Testis (tissue), 2 donors: ENCODE measurements at regions not wholly inside any gene's neighbourhood (a gene's known extent, or its start where the extent isn't known, plus 50 kb on each side); places are given as distances from the start of the nearest gene placed in this dataset.

ENCODE experiments used
- DNase-seq: peaks from one replicate; pipeline ENCODE4 v3.0.0-alpha.2; 2019
- H3K27ac ChIP-seq, 2 donors: fragments of 200-600 bp; sonication (generic); one replicate each; pipeline ENCODE4 v1.5.1; 2019
- H3K27me3 ChIP-seq: fragments of 200-600 bp; sonication (generic); one replicate; pipeline ENCODE4 v1.5.1; 2019
- H3K36me3 ChIP-seq: fragments of 200-600 bp; sonication (generic); one replicate; pipeline ENCODE4 v1.5.1; 2017; ENCODE audit warnings: low read depth; ENCODE audit errors: missing control alignments
- H3K4me1 ChIP-seq: fragments of 200-600 bp; sonication (generic); one replicate; pipeline ENCODE4 v1.5.1; 2019
- H3K4me3 ChIP-seq, 2 donors: fragments of 200-600 bp; sonication (generic); one replicate each; pipeline ENCODE4 v1.5.1; 2017 to 2019
- H3K9me3 ChIP-seq: fragments of 200-600 bp; sonication (generic); one replicate; pipeline ENCODE4 v1.5.1; 2017
- CTCF ChIP-seq, 3 experiments: fragments of 450-650 bp in 2 of 3; fragments of 200-600 bp in 1 of 3; sonication (generic) in 1 of 3; IDR thresholded peaks; one replicate each; pipeline ENCODE4 v1.5.1; 2016 to 2019; ENCODE audit warnings: antibody characterized with exemption in 3 of 3, mild to moderate bottlenecking in 2 of 3, moderate library complexity in 1 of 3
- POLR2A ChIP-seq: fragments of 450-650 bp; IDR thresholded peaks from one replicate; pipeline ENCODE4 v1.6.1; 2017; ENCODE audit warnings: antibody characterized with exemption, mild to moderate bottlenecking, moderate library complexity
- WGBS, 2 donors: methylation state at CpG; one replicate each; pipeline ENCODE4 v1.1.5; 2018; 5-methylcytosine and 5-hydroxymethylcytosine counted together
- intact Hi-C: fragments of 100-400 bp; cut with DNase I; formaldehyde crosslinking; loops from one replicate; pipeline ENCODE4 v1.15.1; 2023; ENCODE audit warnings: low total_unique reads

- no peak for DNase-seq
- WGBS, 2 donors = 61 to 75% methylated on average over 3 of the region's 3 CpGs
- no peaks in the 10 kb centered on the region for H3K36me3 ChIP-seq
- no peak overlapping the region for H3K4me3 ChIP-seq
- H3K27me3 ChIP-seq = no peaks in the 10 kb centered on the region
- H3K9me3 ChIP-seq = no peaks in the 10 kb centered on the region
- no peak for TF ChIP-seq CTCF (IDR thresholded peaks at IDR 0.05)
- no peak for TF ChIP-seq POLR2A
- H3K27ac ChIP-seq = no peak overlapping the region
- intact Hi-C loops = no loop called here
- no peaks in the 10 kb centered on the region for H3K4me1 ChIP-seq
These were observed 433.9 kb downstream of the TRIML1 start for GRCh38 chr4:188573104-188573503.

- TF ChIP-seq CTCF (IDR thresholded peaks at IDR 0.05) (no peak), POLR2A (no peak)
- Histone ChIP-seq H3K4me1 (no peaks in the 10 kb centered on the region), H3K36me3 (no peaks in the 10 kb centered on the region), H3K27ac (no peak overlapping the region), H3K9me3 (no peaks in the 10 kb centered on the region), H3K27me3 (no peaks in the 10 kb centered on the region), H3K4me3 (no peak overlapping the region)
- WGBS, 2 donors = 54 to 62% methylated on average over 1 of the region's 1 CpG
- no peak for DNase-seq
- intact Hi-C loops = no loop called here
These were observed 439.4 kb downstream of the TRIML1 start for GRCh38 chr4:188578657-188579056.

GRCh38 chr4:188596021-188596420 is 456.8 kb downstream of the TRIML1 start:
- Histone ChIP-seq H3K36me3 (no peaks in the 10 kb centered on the region), H3K27me3 (no peaks in the 10 kb centered on the region), H3K4me3 (no peak overlapping the region), H3K9me3 (no peaks in the 10 kb centered on the region), H3K27ac (no peak overlapping the region), H3K4me1 (no peaks in the 10 kb centered on the region)
- TF ChIP-seq CTCF (IDR thresholded peaks at IDR 0.05) (no peak), POLR2A (no peak)
- no peak for DNase-seq
- intact Hi-C loops = no loop called here
- WGBS, 2 donors = 69 to 71% methylated on average over 5 of the region's 5 CpGs

- intact Hi-C loops = no loop called here
- H3K27me3 ChIP-seq = no peaks in the 10 kb centered on the region
- H3K4me1 ChIP-seq = no peaks in the 10 kb centered on the region
- TF ChIP-seq POLR2A (no peak), CTCF (IDR thresholded peaks at IDR 0.05) (no peak)
- H3K9me3 ChIP-seq = no peaks in the 10 kb centered on the region
- no peak overlapping the region for H3K4me3 ChIP-seq
- H3K36me3 ChIP-seq = no peaks in the 10 kb centered on the region
- H3K27ac ChIP-seq = no peak overlapping the region
- no peak for DNase-seq
- 90 to 92% methylated on average over 4 of the region's 4 CpGs for WGBS, 2 donors
These were observed 464.4 kb downstream of the TRIML1 start for GRCh38 chr4:188603646-188604045.

- Histone ChIP-seq H3K36me3 (no peaks in the 10 kb centered on the region), H3K27ac (no peak overlapping the region), H3K27me3 (no peaks in the 10 kb centered on the region), H3K4me1 (no peaks in the 10 kb centered on the region), H3K9me3 (no peaks in the 10 kb centered on the region), H3K4me3 (no peak overlapping the region)
- intact Hi-C loops = no loop called here
- TF ChIP-seq CTCF (IDR thresholded peaks at IDR 0.05) (no peak), POLR2A (no peak)
- no peak for DNase-seq
- WGBS, 2 donors = 83 to 90% methylated on average over 4 of the region's 4 CpGs
These were observed 467.4 kb downstream of the TRIML1 start for GRCh38 chr4:188606635-188607034.
